Tibial artery (tissue), 4 donors: ENCODE measurements at regions not wholly inside any gene's neighbourhood (a gene's known extent, or its start where the extent isn't known, plus 50 kb on each side); places are given as distances from the start of the nearest gene placed in this dataset.

Experiments
- DNase-seq, 2 donors: peaks; one replicate each; pipeline ENCODE4 v3.0.0-alpha.2; 2019
- H3K27ac ChIP-seq, 2 donors: fragments of 200-600 bp; sonication (generic) in 1 of 2; 1 replicate in 1 of 2; 2 replicates in 1 of 2; pipeline ENCODE4 v1.5.1; 2018 to 2019; ENCODE audit warnings: mild to moderate bottlenecking in 1 of 2
- H3K27me3 ChIP-seq, 2 donors: fragments of 200-600 bp; sonication (generic) in 1 of 2; one replicate each; pipeline versions ENCODE4 v1.5.1 to v1.6.0; 2016 to 2019
- H3K36me3 ChIP-seq, 3 donors: fragments of 200-600 bp; sonication (generic) in 2 of 3; one replicate each; pipeline ENCODE4 v1.5.1; 2016 to 2019; ENCODE audit warnings: mild to moderate bottlenecking in 2 of 3
- H3K4me1 ChIP-seq, 4 donors: fragments of 200-600 bp; sonication (generic) in 2 of 4; 1 replicate in 3 of 4; 2 replicates in 1 of 4; pipeline ENCODE4 v1.5.1; 2016 to 2019
- H3K4me3 ChIP-seq, 2 donors: fragments of 200-600 bp; sonication (generic) in 1 of 2; 1 replicate in 1 of 2; 2 replicates in 1 of 2; pipeline ENCODE4 v1.5.1; 2018 to 2019; ENCODE audit warnings: mild to moderate bottlenecking in 2 of 2
- H3K9me3 ChIP-seq, 3 donors: fragments of 200-600 bp; sonication (generic) in 1 of 3; one replicate each; pipeline ENCODE4 v1.5.1; 2016 to 2019
- CTCF ChIP-seq, 2 experiments: fragments of 200-600 bp in 1 of 2; fragments of 450-650 bp in 1 of 2; IDR thresholded peaks; one replicate each; pipeline ENCODE4 v1.5.1; 2017 to 2019; ENCODE audit warnings: antibody characterized with exemption in 2 of 2, mild to moderate bottlenecking in 1 of 2, moderate library complexity in 1 of 2
- intact Hi-C: fragments of 100-400 bp; cut with DNase I; formaldehyde crosslinking; loops from one replicate; pipeline ENCODE4 v1.15.0; 2023; ENCODE audit warnings: low total_unique reads

GRCh38 chr12:124717318-124717717 is 146.3 kb downstream of the SCARB1 start:
- intact Hi-C loops, result no loop called here
- H3K36me3 ChIP-seq, result no peaks in the 10 kb centered on the region
- no peaks in the 10 kb centered on the region for H3K9me3 ChIP-seq
- H3K27me3 ChIP-seq, result no peaks in the 10 kb centered on the region
- DNase-seq, result no peak
- TF ChIP-seq CTCF (IDR thresholded peaks at IDR 0.05), result no peak
- H3K27ac ChIP-seq, result no peak overlapping the region
- no peak overlapping the region for H3K4me3 ChIP-seq
- peaks cover 0 to 19% (median 11%) of the 10 kb centered on the region in 4 donors for H3K4me1 ChIP-seq

GRCh38 chr12:124716208-124717130 is 147.2 kb downstream of the SCARB1 start:
- no peaks in the 10 kb centered on the region for H3K9me3 ChIP-seq
- H3K27me3 ChIP-seq, result no peaks in the 10 kb centered on the region
- DNase-seq, result no peak
- H3K4me3 ChIP-seq, result no peak overlapping the region
- H3K36me3 ChIP-seq, result no peaks in the 10 kb centered on the region
- peaks cover 0 to 14% (median 11%) of the 10 kb centered on the region in 4 donors for H3K4me1 ChIP-seq
- intact Hi-C loops, result no loop called here
- no peak overlapping the region for H3K27ac ChIP-seq
- TF ChIP-seq CTCF (IDR thresholded peaks at IDR 0.05), result no peak

- no peak for DNase-seq
- H3K9me3 ChIP-seq, result no peaks in the 10 kb centered on the region
- peaks cover 0 to 7% (median 5%) of the 10 kb centered on the region in 4 donors for H3K4me1 ChIP-seq
- H3K36me3 ChIP-seq, result no peaks in the 10 kb centered on the region
- intact Hi-C loops, result no loop called here
- no peak overlapping the region for H3K27ac ChIP-seq
- H3K27me3 ChIP-seq, result no peaks in the 10 kb centered on the region
- no peak for TF ChIP-seq CTCF (IDR thresholded peaks at IDR 0.05)
- no peak overlapping the region for H3K4me3 ChIP-seq
These were observed 147.9 kb upstream of the NCOR2 start for GRCh38 chr12:124715121-124715990.

DNA sequence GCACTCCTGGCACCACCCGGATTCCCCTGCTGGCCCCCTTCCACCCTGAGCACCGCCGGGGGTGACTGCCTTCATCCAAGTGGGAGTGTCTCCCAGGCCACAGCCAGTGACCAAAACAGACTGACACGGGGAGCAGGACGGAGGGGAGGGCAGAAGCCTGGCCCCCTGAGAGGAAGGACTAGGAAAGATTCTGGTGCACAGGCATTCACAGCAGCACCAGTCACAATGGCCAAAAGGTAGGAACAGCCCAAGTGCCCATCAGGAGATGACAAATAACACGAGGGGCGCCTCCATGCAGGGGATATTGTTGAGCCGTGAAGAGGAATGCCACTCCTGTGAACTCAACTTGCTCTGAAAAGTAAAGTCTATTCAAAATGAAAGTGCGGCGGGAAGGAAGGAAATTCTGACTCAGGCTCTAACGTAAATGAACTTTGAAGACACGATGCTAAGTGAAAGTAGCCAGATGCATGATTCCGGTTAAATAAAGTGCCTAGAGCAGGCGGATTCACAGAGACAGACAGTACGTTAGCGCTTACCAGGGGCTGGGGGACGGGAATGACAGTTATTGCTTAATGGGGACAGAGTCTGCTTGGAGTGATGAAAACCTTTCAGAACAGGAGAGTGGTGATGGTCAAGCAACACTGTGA is 146.1 kb upstream of the NCOR2 start:
- no peak for TF ChIP-seq CTCF (IDR thresholded peaks at IDR 0.05)
- intact Hi-C loops, result no loop called here
- no peaks in the 10 kb centered on the region for H3K36me3 ChIP-seq
- H3K27me3 ChIP-seq, result no peaks in the 10 kb centered on the region
- H3K4me3 ChIP-seq, result peak overlapping the region; percentile 27 to 33
- no peaks in the 10 kb centered on the region for H3K9me3 ChIP-seq
- H3K4me1 ChIP-seq, result peaks cover 0 to 3% (median 0%) of the 10 kb centered on the region in 4 donors
- H3K27ac ChIP-seq, result peak overlapping the region; percentile 53 to 56
- DNase-seq, result peak; percentile 51 to 67

DNA sequence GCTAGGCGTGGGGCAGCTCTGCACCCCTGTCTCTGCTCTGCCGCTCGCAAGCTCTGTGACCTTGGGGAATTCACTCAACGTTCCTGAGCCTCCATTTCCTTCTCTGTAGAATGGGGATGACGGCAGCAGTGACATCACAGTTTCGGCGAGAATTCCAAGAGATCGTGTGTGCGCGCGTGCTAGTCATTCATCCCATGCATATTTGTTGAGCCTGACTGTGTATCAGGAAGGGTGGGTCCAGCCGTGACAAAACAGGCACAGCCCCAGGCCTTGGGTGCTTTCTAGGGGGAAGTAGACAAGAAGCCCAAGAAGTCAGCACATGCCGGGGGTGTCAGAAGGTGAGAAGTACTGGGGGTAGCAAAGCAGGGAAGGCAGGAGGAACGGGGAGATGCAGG is 145.6 kb upstream of the NCOR2 start:
- peak; percentile 79 to 86 for DNase-seq
- Histone ChIP-seq H3K4me1 (peaks cover 0 to 3% (median 0%) of the 10 kb centered on the region in 4 donors), H3K27me3 (no peaks in the 10 kb centered on the region), H3K4me3 (peak overlapping the region in 1 of 2 donors; percentile 33), H3K36me3 (no peaks in the 10 kb centered on the region), H3K27ac (peak overlapping the region; percentile 53 to 56), H3K9me3 (peaks cover 0 to 2% (median 0%) of the 10 kb centered on the region in 3 donors)
- no peak for TF ChIP-seq CTCF (IDR thresholded peaks at IDR 0.05)
- intact Hi-C loops, result no loop called here
